Activated CD8-positive, alpha-beta T cell treated with anti-CD3 and anti-CD28 coated beads for 36 hours (primary cell): ENCODE measurements at regions not wholly inside any gene's neighbourhood (a gene's known extent, or its start where the extent isn't known, plus 50 kb on each side); places are given as distances from the start of the nearest gene placed in this dataset.

ENCODE experiments used
- ATAC-seq: fragments of 200-7000 bp; cut with Tn5 transposase; one replicate; pipeline ENCODE4 v1.10.0; 2021; ENCODE audit warnings: mild to moderate bottlenecking, moderate library complexity
- CTCF ChIA-PET: fragments of 350-600 bp; sonication (Branson Sonifier 250); formaldehyde crosslinking; loops from one replicate; lab custom pipeline; 2021; ENCODE audit warnings: antibody characterized with exemption; lab: Charles Lee
- POLR2A ChIA-PET: fragments of 350-600 bp; sonication (Branson Sonifier 250); formaldehyde crosslinking; loops from one replicate; lab custom pipeline; 2021; ENCODE audit warnings: antibody characterized with exemption; lab: Charles Lee
- DNase-seq: peaks from one replicate; pipeline ENCODE4 v3.0.0-alpha.2; 2020
- H3K27ac Mint-ChIP-seq: one replicate; pipeline ENCODE4 v1.8.0; 2021; ENCODE audit warnings: mild to moderate bottlenecking, mixed read lengths
- H3K27me3 Mint-ChIP-seq: one replicate; pipeline ENCODE4 v1.8.0; 2021; ENCODE audit warnings: mixed read lengths
- H3K36me3 Mint-ChIP-seq: one replicate; pipeline ENCODE4 v1.8.0; 2021; ENCODE audit warnings: low read depth, mixed read lengths
- H3K4me1 Mint-ChIP-seq: one replicate; pipeline ENCODE4 v1.8.0; 2021; ENCODE audit warnings: low read depth, mixed read lengths
- H3K4me3 Mint-ChIP-seq: one replicate; pipeline ENCODE4 v1.8.0; 2021; ENCODE audit warnings: mild to moderate bottlenecking, moderate library complexity, mixed read lengths
- H3K9me3 Mint-ChIP-seq: one replicate; pipeline ENCODE4 v1.8.0; 2021; ENCODE audit warnings: mixed read lengths
- CTCF ChIP-seq: fragments of 200-600 bp; IDR thresholded peaks from one replicate; pipeline ENCODE4 v1.8.0; 2022; ENCODE audit warnings: antibody characterized with exemption, mild to moderate bottlenecking
- intact Hi-C: fragments of 100-400 bp; cut with micrococcal nuclease; formaldehyde crosslinking; loops from one replicate; pipeline ENCODE4 v1.10.0; 2022

GRCh38 chr13:44259045-44260027 lies 114.3 kb upstream of the SERP2 start:
- Mint-ChIP-seq H3K4me1 (peaks cover 24% of the 10 kb centered on the region), H3K27ac (peak overlapping the region; percentile 80), H3K36me3 (no peaks in the 10 kb centered on the region), H3K9me3 (no peaks in the 10 kb centered on the region), H3K4me3 (peak overlapping the region; percentile 45), H3K27me3 (peaks cover 2% of the 10 kb centered on the region)
- POLR2A ChIA-PET, result interaction anchor here (1.4 kb wide), 1 partner anchor 16 kb away, joined by 7 read pairs; no protein-coding TSS in a partner anchor
- no peak for TF ChIP-seq CTCF
- ATAC-seq, result peak; percentile 91
- peak; percentile 92 for DNase-seq
- intact Hi-C loops, result no loop called here
- CTCF ChIA-PET, result interaction anchor here (0.8 to 1.3 kb wide), 2 partner anchors 15 to 20 kb away, joined by 3 read pairs; no protein-coding TSS in a partner anchor

GRCh38 chr13:44260336-44260735 lies 113.3 kb upstream of the SERP2 start:
- ATAC-seq (no peak), DNase-seq (no peak)
- ChIA-PET CTCF (no interaction called here), POLR2A (interaction anchor here (1.4 kb wide), 1 partner anchor 51 kb away, joined by 3 read pairs; no protein-coding TSS in a partner anchor)
- Mint-ChIP-seq H3K4me1 (peaks cover 24% of the 10 kb centered on the region), H3K27ac (no peak overlapping the region), H3K36me3 (no peaks in the 10 kb centered on the region), H3K27me3 (peaks cover 2% of the 10 kb centered on the region), H3K9me3 (no peaks in the 10 kb centered on the region), H3K4me3 (no peak overlapping the region)
- TF ChIP-seq CTCF, result no peak
- intact Hi-C loops, result no loop called here

- CTCF ChIA-PET, result no interaction called here
- TF ChIP-seq CTCF, result no peak
- Mint-ChIP-seq H3K27me3 (peaks cover 2% of the 10 kb centered on the region), H3K4me3 (no peak overlapping the region), H3K27ac (no peak overlapping the region), H3K4me1 (peaks cover 17% of the 10 kb centered on the region), H3K9me3 (no peaks in the 10 kb centered on the region), H3K36me3 (no peaks in the 10 kb centered on the region)
- no peak for ATAC-seq
- intact Hi-C loops, result no loop called here
- no peak for DNase-seq
- POLR2A ChIA-PET, result no interaction called here
Measured at GRCh38 chr13:44263751-44264620, 109.6 kb upstream of the SERP2 start.

GRCh38 chr13:44266305-44266704 lies 107.3 kb upstream of the SERP2 start:
- Mint-ChIP-seq H3K27ac (no peak overlapping the region), H3K4me3 (no peak overlapping the region), H3K27me3 (peaks cover 2% of the 10 kb centered on the region), H3K4me1 (peaks cover 6% of the 10 kb centered on the region), H3K36me3 (no peaks in the 10 kb centered on the region), H3K9me3 (no peaks in the 10 kb centered on the region)
- ChIA-PET CTCF (interaction anchor here (1.2 kb wide), 1 partner anchor 9 kb away, joined by 3 read pairs; no protein-coding TSS in a partner anchor), POLR2A (interaction anchor here (1.0 kb wide), 1 partner anchor 9 kb away, joined by 3 read pairs; no protein-coding TSS in a partner anchor)
- no peak for TF ChIP-seq CTCF
- DNase-seq (no peak), ATAC-seq (no peak)
- intact Hi-C loops, result no loop called here
